ENCODE measurements at regions not wholly inside any gene's neighbourhood (a gene's known extent, or its start where the extent isn't known, plus 50 kb on each side); places are given as distances from the start of the nearest gene placed in this dataset.

- Histone ChIP-seq H3K79me2 (ENCODE audit: control insufficient read depth, low read length) (no peaks in the 10 kb centered on the region), H3K36me3 (ENCODE audit: control insufficient read depth, low read length) (no peaks in the 10 kb centered on the region), H3F3A (ENCODE audit: control insufficient read depth, insufficient read depth) (no peaks in the 10 kb centered on the region), H4K20me1 (ENCODE audit: control insufficient read depth, insufficient read depth, low read depth, low read length) (no peaks in the 10 kb centered on the region), H3K4me2 (ENCODE audit: low read length) (no peak overlapping the region), H3K27me3 (ENCODE audit: control insufficient read depth, low read length) (no peaks in the 10 kb centered on the region), H3K9me3 (ENCODE audit: control insufficient read depth, insufficient read depth, low read length) (no peaks in the 10 kb centered on the region), H3K4me1 (ENCODE audit: control insufficient read depth, low read length) (no peaks in the 10 kb centered on the region), H3K9me2 (replicated peaks; ENCODE audit: control insufficient read depth, low read length) (no peaks in the 10 kb centered on the region), H3K27ac (ENCODE audit: low read depth, low read length) (no peak overlapping the region), H3K4me3 (ENCODE audit: low read length) (no peak overlapping the region)
- TF ChIP-seq EZH2phosphoT487 (IDR thresholded peaks at IDR 0.05; ENCODE audit: borderline replicate concordance, low read length) (no peak), CTCF (IDR thresholded peaks at IDR 0.05; ENCODE audit: low read depth, low read length, poor library complexity, severe bottlenecking) (no peak)
Observed at GRCh38 chr12:87828382-87828973, 200.7 kb downstream of the C12orf50 start.

GRCh38 chr12:87827638-87828264, 201.4 kb downstream of the C12orf50 start:
- no peak overlapping the region for H3K4me2 ChIP-seq (ENCODE audit: low read length)
- H3K4me3 ChIP-seq (ENCODE audit: low read length), result no peak overlapping the region
- H3K36me3 ChIP-seq (ENCODE audit: control insufficient read depth, low read length), result no peaks in the 10 kb centered on the region
- H4K20me1 ChIP-seq (ENCODE audit: control insufficient read depth, insufficient read depth, low read depth, low read length), result no peaks in the 10 kb centered on the region
- H3F3A ChIP-seq (ENCODE audit: control insufficient read depth, insufficient read depth), result no peaks in the 10 kb centered on the region
- H3K9me2 ChIP-seq (replicated peaks; ENCODE audit: control insufficient read depth, low read length), result no peaks in the 10 kb centered on the region
- H3K4me1 ChIP-seq (ENCODE audit: control insufficient read depth, low read length), result no peaks in the 10 kb centered on the region
- H3K27me3 ChIP-seq (ENCODE audit: control insufficient read depth, low read length), result no peaks in the 10 kb centered on the region
- no peaks in the 10 kb centered on the region for H3K79me2 ChIP-seq (ENCODE audit: control insufficient read depth, low read length)
- H3K9me3 ChIP-seq (ENCODE audit: control insufficient read depth, insufficient read depth, low read length), result no peaks in the 10 kb centered on the region
- H3K27ac ChIP-seq (ENCODE audit: low read depth, low read length), result no peak overlapping the region
- TF ChIP-seq CTCF (IDR thresholded peaks at IDR 0.05; ENCODE audit: low read depth, low read length, poor library complexity, severe bottlenecking) (no peak), EZH2phosphoT487 (IDR thresholded peaks at IDR 0.05; ENCODE audit: borderline replicate concordance, low read length) (no peak)

- Histone ChIP-seq H3K4me2 (ENCODE audit: low read length) (no peak overlapping the region), H3K79me2 (ENCODE audit: control insufficient read depth, low read length) (no peaks in the 10 kb centered on the region), H4K20me1 (ENCODE audit: control insufficient read depth, insufficient read depth, low read depth, low read length) (no peaks in the 10 kb centered on the region), H3K4me3 (ENCODE audit: low read length) (no peak overlapping the region), H3K9me3 (ENCODE audit: control insufficient read depth, insufficient read depth, low read length) (no peaks in the 10 kb centered on the region), H3K4me1 (ENCODE audit: control insufficient read depth, low read length) (no peaks in the 10 kb centered on the region), H3K27me3 (ENCODE audit: control insufficient read depth, low read length) (no peaks in the 10 kb centered on the region), H3K27ac (ENCODE audit: low read depth, low read length) (no peak overlapping the region), H3K36me3 (ENCODE audit: control insufficient read depth, low read length) (no peaks in the 10 kb centered on the region), H3F3A (ENCODE audit: control insufficient read depth, insufficient read depth) (no peaks in the 10 kb centered on the region), H3K9me2 (replicated peaks; ENCODE audit: control insufficient read depth, low read length) (no peaks in the 10 kb centered on the region)
- no peak for TF ChIP-seq EZH2phosphoT487 (IDR thresholded peaks at IDR 0.05; ENCODE audit: borderline replicate concordance, low read length)
Observed at GRCh38 chr12:87822923-87823322, 206.3 kb downstream of the C12orf50 start.

GRCh38 chr12:87820524-87821202, 208.5 kb downstream of the C12orf50 start:
- Histone ChIP-seq H3K9me3 (ENCODE audit: control insufficient read depth, insufficient read depth, low read length) (no peaks in the 10 kb centered on the region), H3F3A (ENCODE audit: control insufficient read depth, insufficient read depth) (no peaks in the 10 kb centered on the region), H4K20me1 (ENCODE audit: control insufficient read depth, insufficient read depth, low read depth, low read length) (no peaks in the 10 kb centered on the region), H3K4me2 (ENCODE audit: low read length) (no peak overlapping the region), H3K36me3 (ENCODE audit: control insufficient read depth, low read length) (no peaks in the 10 kb centered on the region), H3K79me2 (ENCODE audit: control insufficient read depth, low read length) (no peaks in the 10 kb centered on the region), H3K27ac (ENCODE audit: low read depth, low read length) (no peak overlapping the region), H3K27me3 (ENCODE audit: control insufficient read depth, low read length) (no peaks in the 10 kb centered on the region), H3K9me2 (replicated peaks; ENCODE audit: control insufficient read depth, low read length) (no peaks in the 10 kb centered on the region), H3K4me1 (ENCODE audit: control insufficient read depth, low read length) (no peaks in the 10 kb centered on the region), H3K4me3 (ENCODE audit: low read length) (no peak overlapping the region)
- TF ChIP-seq CTCF (IDR thresholded peaks at IDR 0.05; ENCODE audit: low read depth, low read length, poor library complexity, severe bottlenecking) (no peak), EZH2phosphoT487 (IDR thresholded peaks at IDR 0.05; ENCODE audit: borderline replicate concordance, low read length) (no peak)

Data from DOHH2 (cell line).